T-helper 2 cell treated with Interferon-gamma antibody and Interleukin-4, amounts not matched to agents 5 μg/mL and 100 μg/mL, for 36 hours (primary cell): ENCODE measurements at regions not wholly inside any gene's neighbourhood (a gene's known extent, or its start where the extent isn't known, plus 50 kb on each side); places are given as distances from the start of the nearest gene placed in this dataset.

Experiments
- DNase-seq: peaks from one replicate; pipeline ENCODE4 v3.0.0; 2021; ENCODE audit warnings: low spot score
- H3K27ac Mint-ChIP-seq: one replicate; pipeline ENCODE4 v1.8.0; 2021; ENCODE audit warnings: mild to moderate bottlenecking, mixed read lengths
- H3K27me3 Mint-ChIP-seq: one replicate; pipeline ENCODE4 v1.8.0; 2021; ENCODE audit warnings: low read depth, mixed read lengths
- H3K36me3 Mint-ChIP-seq: one replicate; pipeline ENCODE4 v1.8.0; 2021; ENCODE audit warnings: low read depth, mixed read lengths
- H3K4me1 Mint-ChIP-seq: one replicate; pipeline ENCODE4 v1.8.0; 2021; ENCODE audit warnings: low read depth, mixed read lengths
- H3K4me3 Mint-ChIP-seq: one replicate; pipeline ENCODE4 v1.8.0; 2022; ENCODE audit warnings: mild to moderate bottlenecking, moderate library complexity, mixed read lengths
- H3K9me3 Mint-ChIP-seq: one replicate; pipeline ENCODE4 v1.8.0; 2021; ENCODE audit warnings: mixed read lengths

DNA sequence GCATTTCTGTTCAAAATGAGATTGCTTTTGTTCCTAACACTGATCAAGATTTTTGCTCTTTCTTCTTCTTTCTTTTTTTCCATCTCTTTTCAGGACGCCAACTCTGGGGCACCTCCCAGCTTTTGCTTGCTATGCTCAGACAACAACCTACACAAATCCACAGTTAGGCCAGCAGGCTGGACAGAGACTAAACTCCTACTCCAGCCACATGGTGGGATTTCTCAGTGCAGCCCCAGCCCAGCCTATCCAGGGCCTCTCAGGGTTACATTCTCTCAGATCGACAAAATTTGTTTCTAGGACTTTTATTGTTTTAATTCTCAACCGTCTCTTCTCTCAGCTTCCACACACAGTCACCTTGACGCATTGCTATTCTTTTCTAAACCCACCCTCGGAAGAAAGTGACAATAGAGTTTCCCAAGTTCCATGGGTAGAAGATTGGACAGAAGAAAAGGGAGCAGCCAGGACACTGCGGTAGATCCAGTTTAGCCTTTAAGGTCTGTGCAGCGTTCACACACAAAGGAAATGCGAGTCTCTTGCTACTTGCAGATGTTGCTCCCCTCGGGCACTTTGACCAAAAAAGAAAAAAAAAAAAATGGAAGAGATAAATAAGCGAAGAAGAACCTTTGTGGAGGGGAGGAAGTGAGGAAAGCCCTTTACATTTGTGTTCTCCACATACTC, 588.6 kb upstream of the GRAMD2B start:
- peaks cover 14% of the 10 kb centered on the region for H3K9me3 Mint-ChIP-seq
- no peak overlapping the region for H3K27ac Mint-ChIP-seq
- H3K4me3 Mint-ChIP-seq, result no peak overlapping the region

DNA sequence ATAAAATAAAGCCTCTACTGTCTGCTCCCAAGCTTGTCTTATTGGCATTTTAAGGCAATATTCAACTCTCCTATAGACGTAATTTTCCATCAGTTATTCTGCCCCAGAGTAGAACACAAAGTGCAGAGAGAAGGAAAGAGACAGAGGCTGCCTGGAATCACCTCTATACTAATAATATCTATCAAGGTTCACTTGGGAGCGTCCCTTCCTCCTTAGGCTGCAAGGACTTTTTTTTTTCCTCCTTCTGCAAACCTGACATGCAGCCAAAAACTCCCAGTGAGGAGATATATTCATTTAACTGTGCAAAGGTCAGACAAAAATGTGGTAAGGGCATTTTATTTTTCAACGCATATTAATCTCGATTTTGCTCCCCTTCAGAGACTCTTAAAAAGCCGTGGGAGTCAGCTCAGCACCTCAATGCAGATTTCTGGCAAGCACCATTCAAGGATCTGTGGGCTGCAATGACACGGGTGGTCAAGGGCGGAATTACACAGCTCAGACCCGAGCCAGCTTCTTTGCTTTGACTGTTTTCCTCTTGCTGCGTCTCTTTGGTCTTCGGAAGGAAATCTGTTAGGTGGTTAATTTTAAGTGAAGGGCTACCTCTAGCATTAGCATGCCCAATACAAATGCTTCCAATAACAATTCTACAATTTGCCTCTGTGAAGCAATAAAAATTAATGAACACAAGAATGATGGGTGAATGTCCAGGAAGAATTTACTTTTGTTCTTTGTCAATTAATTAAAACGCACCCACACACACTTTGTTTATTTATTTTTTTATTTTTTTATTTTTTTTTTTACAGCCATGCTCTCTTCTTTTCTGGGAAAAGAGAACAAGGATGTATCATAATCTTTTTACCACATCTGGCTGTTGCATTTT, 587.7 kb upstream of the GRAMD2B start:
- H3K4me3 Mint-ChIP-seq, result no peak overlapping the region
- no peak overlapping the region for H3K27ac Mint-ChIP-seq
- no peaks in the 10 kb centered on the region for H3K27me3 Mint-ChIP-seq
- no peak for DNase-seq
- H3K9me3 Mint-ChIP-seq, result peaks cover 9% of the 10 kb centered on the region
- H3K4me1 Mint-ChIP-seq, result no peaks in the 10 kb centered on the region
- H3K36me3 Mint-ChIP-seq, result no peaks in the 10 kb centered on the region

More for the DNA sequence above, 588.6 kb upstream of the GRAMD2B start:
- Mint-ChIP-seq H3K36me3 (no peaks in the 10 kb centered on the region), H3K4me1 (no peaks in the 10 kb centered on the region), H3K27me3 (no peaks in the 10 kb centered on the region)
- no peak for DNase-seq

DNA sequence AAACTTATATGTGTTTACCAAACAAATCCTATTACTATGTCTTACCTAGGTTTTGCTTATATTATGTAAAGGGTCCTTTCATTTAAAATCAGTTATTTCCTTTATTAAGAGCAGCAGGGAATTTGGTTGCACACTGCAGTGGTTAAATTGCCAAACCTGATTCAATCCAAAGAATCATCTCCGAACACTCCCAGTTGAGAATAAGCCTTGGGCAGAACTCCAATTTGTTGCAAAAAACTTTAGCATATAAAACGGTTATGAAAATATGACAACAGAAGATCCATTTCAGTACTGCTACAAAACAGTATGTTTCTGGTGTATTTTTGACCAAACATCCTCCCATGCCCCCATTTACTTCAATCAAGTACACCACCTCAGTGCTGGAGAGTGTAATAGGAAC, 587.0 kb upstream of the GRAMD2B start:
- no peak overlapping the region for H3K4me3 Mint-ChIP-seq
- no peaks in the 10 kb centered on the region for H3K27me3 Mint-ChIP-seq
- H3K36me3 Mint-ChIP-seq, result no peaks in the 10 kb centered on the region
- H3K4me1 Mint-ChIP-seq, result no peaks in the 10 kb centered on the region
- no peak overlapping the region for H3K27ac Mint-ChIP-seq
- H3K9me3 Mint-ChIP-seq, result peaks cover 5% of the 10 kb centered on the region
- no peak for DNase-seq

DNA sequence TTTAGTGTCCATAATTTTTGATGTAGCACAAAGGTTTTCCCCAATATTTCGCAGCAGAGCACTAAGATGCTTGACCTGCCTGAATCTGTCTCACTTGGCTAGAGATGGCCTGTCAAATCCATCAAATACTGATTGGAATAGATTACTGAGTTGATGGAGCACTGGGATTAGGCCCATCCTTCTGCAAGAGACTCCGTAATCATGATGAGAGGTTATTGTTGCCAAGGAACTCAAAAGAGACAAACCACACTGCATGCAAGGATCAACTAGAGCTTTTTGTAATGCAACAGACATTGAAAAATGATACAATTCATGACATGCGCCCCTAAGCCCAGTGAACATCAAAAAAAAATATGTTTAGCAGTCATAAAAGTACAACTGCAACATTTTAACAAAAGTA, 585.3 kb upstream of the GRAMD2B start:
- DNase-seq, result no peak
- no peaks in the 10 kb centered on the region for H3K27me3 Mint-ChIP-seq
- H3K27ac Mint-ChIP-seq, result no peak overlapping the region
- H3K4me3 Mint-ChIP-seq, result no peak overlapping the region
- peaks cover 10% of the 10 kb centered on the region for H3K9me3 Mint-ChIP-seq
- H3K4me1 Mint-ChIP-seq, result no peaks in the 10 kb centered on the region
- H3K36me3 Mint-ChIP-seq, result no peaks in the 10 kb centered on the region

DNA sequence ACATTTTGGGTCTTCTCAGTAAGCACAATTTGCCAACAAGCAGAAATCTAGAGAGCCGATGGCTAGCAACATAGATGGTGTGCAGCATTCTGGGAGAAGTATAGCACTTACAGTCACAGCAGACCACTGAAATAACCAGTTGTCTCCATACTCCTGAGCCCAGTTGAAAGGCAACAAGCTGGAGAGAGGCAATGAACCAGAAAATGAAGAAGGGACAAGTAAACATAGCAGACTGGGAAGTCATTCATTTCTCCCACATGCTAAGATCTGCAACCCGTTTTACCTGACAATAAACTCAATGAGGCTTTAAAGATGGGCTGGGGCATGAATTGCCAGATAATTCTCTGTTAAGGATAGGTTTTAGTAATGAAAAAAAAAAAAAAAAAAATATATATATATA, 575.6 kb upstream of the GRAMD2B start:
- Mint-ChIP-seq H3K27me3 (no peaks in the 10 kb centered on the region), H3K4me1 (no peaks in the 10 kb centered on the region), H3K9me3 (peaks cover 7% of the 10 kb centered on the region), H3K36me3 (no peaks in the 10 kb centered on the region), H3K4me3 (no peak overlapping the region), H3K27ac (no peak overlapping the region)
- DNase-seq, result no peak

DNA sequence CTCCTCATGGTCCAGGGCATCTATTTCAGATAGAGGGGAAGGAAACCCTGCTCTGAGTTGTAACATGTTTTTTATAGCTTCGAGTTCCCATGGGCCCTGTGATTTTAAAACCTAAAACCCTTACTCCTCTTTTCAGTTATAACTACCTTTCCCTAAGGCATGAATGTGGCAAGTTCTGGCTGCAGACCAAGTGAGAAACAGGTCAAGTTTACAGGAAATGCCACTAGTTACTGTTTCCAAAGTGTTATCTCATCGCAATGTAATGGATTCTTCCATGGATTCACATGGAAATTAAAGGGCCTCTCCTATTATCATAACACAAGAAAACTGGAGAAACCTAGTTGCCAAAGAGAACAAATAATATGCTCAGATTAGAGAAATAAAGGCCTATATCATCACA, 574.5 kb upstream of the GRAMD2B start:
- Mint-ChIP-seq H3K4me1 (no peaks in the 10 kb centered on the region), H3K36me3 (no peaks in the 10 kb centered on the region), H3K27ac (no peak overlapping the region), H3K9me3 (peaks cover 7% of the 10 kb centered on the region), H3K4me3 (no peak overlapping the region), H3K27me3 (no peaks in the 10 kb centered on the region)
- DNase-seq, result no peak

DNA sequence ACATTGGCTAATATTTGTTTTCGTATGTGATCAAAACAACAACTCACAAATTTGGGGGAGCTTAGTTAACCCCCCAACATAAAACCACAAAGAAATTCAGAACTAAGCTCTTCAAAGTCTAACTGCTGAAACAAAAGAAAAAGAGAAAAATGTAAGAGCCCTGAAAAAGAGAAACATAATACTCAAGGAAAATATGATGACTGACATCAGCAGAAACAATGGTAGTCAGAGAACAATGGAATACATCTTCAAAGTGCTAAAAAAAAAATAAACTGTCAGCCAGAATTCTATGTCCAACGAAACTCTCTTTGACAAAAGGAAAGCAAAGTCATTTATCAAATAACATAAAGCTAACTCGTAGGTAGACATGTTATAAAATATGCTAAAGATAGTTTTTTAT, 566.3 kb upstream of the GRAMD2B start:
- Mint-ChIP-seq H3K27me3 (no peaks in the 10 kb centered on the region), H3K4me1 (no peaks in the 10 kb centered on the region), H3K9me3 (peaks cover 8% of the 10 kb centered on the region), H3K4me3 (no peak overlapping the region), H3K27ac (no peak overlapping the region), H3K36me3 (no peaks in the 10 kb centered on the region)
- no peak for DNase-seq

DNA sequence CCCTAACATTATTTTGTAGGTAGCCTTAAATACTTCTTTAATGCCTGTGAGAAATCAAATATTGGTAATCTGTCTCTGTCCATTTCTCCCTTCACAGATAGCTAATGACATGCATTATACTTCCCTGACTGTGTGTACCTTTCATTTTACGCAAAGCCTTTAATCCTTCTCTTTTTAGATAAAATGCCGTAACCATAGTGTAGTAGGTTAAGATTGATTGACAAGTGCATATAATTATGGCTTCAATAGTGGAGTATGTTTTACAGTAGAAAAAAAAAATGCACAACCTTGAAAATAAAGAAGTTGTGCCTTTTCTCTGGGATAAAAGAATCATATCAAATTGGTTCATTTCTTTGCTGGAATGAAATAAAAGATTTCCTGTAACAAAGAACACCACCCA, 559.6 kb upstream of the GRAMD2B start:
- no peak for DNase-seq
- Mint-ChIP-seq H3K36me3 (no peaks in the 10 kb centered on the region), H3K27ac (no peak overlapping the region), H3K4me3 (no peak overlapping the region), H3K9me3 (peaks cover 13% of the 10 kb centered on the region), H3K27me3 (no peaks in the 10 kb centered on the region), H3K4me1 (no peaks in the 10 kb centered on the region)

DNA sequence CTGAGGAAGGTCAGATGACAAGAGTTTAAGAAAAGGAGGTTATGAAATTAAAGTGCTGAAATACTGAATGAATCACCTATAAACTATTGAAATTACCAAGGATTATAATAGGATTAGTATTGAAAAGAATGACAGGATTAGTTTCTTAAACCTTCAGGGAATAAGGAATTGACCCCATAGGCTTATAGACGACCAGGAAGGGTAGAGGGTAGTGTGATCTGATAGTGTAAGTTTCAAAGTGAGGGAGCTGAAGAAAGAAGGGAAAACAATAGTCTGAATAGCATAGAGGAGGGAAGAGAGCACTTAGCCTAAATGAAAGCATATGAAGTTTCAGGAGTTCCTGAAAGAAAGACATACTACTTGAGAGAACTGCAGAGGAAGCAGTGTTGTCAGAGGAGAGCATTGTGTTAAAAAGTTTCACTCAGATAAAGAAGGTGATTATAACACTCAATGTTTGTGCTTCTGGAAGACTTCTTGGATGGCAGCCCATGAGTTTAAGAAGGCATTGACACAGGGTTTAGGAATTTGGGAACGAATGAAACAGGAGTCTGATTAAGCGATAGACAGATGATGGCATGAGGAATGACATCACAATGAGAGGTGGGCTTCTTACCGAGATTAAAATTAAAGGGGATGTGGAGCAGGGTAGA, 557.9 kb upstream of the GRAMD2B start:
- Mint-ChIP-seq H3K4me1 (no peaks in the 10 kb centered on the region), H3K27me3 (no peaks in the 10 kb centered on the region), H3K36me3 (no peaks in the 10 kb centered on the region), H3K27ac (no peak overlapping the region), H3K4me3 (no peak overlapping the region), H3K9me3 (peaks cover 13% of the 10 kb centered on the region)
- DNase-seq, result no peak

DNA sequence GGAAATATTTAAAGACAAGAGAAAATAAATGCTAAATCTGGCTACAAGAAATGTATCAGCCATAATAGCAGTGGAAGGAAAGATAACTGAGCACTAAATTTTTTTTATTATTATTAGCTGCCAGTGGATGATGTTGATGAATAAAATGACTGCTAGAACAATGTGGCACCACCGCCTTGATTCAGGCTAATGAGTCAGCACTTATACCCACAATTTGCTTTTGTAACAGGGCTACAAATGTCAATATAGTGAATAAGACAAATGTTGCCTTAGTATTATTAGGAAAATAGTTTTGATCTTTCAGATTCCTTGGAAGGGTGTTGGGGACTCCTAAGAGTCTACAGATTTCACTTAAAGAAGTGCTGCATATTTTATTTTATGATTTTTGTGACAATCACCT, 555.2 kb upstream of the GRAMD2B start:
- peaks cover 6% of the 10 kb centered on the region for H3K9me3 Mint-ChIP-seq
- no peaks in the 10 kb centered on the region for H3K27me3 Mint-ChIP-seq
- no peaks in the 10 kb centered on the region for H3K4me1 Mint-ChIP-seq
- no peak for DNase-seq
- H3K4me3 Mint-ChIP-seq, result no peak overlapping the region
- no peak overlapping the region for H3K27ac Mint-ChIP-seq
- no peaks in the 10 kb centered on the region for H3K36me3 Mint-ChIP-seq

DNA sequence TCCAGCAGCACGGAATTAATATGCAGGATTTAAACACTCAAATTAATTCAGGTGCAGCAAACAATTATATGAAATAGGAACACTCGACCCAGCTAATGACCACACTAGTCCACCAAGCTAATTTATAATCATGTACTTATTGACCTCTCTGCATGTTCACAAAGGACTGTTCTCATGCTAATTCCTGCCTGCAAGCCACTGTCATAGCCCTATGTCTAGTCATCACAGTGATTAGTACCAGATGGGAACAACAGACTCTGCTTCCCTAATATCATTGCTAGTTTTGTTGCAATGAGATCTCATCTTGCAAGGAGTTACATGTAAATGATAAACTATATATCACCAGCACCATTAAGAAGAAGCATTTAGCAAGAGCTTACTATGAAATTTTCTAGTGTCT, 553.0 kb upstream of the GRAMD2B start:
- Mint-ChIP-seq H3K27me3 (no peaks in the 10 kb centered on the region), H3K4me3 (no peak overlapping the region), H3K27ac (no peak overlapping the region), H3K36me3 (no peaks in the 10 kb centered on the region), H3K4me1 (no peaks in the 10 kb centered on the region), H3K9me3 (peaks cover 6% of the 10 kb centered on the region)
- no peak for DNase-seq

DNA sequence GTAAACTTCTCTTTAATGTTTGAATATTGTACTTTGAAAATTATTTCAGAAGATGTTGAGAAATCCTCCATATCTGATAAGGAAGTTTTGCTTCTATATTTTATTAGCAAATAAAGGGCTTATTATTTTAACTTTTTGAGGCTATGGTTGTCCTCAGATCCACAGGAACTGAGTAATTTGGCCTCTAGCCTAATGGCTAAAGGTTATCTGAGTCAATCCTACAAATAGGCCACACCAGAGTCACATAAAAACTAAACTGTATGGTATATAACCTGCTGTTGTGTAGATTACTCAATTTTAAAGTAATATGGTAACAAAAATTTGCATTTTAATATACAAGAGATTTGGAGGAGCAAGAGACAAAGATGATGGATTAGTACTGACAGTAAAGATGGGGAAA, 549.2 kb upstream of the GRAMD2B start:
- no peak overlapping the region for H3K4me3 Mint-ChIP-seq
- no peaks in the 10 kb centered on the region for H3K27me3 Mint-ChIP-seq
- no peak overlapping the region for H3K27ac Mint-ChIP-seq
- H3K36me3 Mint-ChIP-seq, result no peaks in the 10 kb centered on the region
- H3K4me1 Mint-ChIP-seq, result no peaks in the 10 kb centered on the region
- DNase-seq, result no peak
- no peaks in the 10 kb centered on the region for H3K9me3 Mint-ChIP-seq

DNA sequence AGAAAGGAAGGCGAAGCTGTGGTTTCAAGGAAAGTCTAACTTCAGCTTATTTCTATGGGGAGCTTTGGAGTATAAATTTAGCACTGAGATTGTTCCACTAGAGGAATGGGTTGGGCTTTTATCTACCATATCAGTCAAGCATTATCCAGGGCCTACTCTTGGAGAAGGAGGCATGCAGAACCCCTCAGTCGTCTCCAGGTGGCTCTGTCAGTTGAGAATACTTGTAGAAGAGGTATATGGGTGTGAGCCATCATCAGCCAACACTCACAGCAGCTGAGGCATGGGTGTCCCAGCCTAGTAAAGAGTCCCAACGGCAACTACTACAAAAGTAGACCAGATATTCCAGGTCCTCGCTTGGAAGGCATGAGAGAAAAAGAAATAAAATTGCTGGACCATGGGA, 548.5 kb upstream of the GRAMD2B start:
- no peaks in the 10 kb centered on the region for H3K27me3 Mint-ChIP-seq
- H3K9me3 Mint-ChIP-seq, result no peaks in the 10 kb centered on the region
- no peak for DNase-seq
- H3K36me3 Mint-ChIP-seq, result no peaks in the 10 kb centered on the region
- H3K4me3 Mint-ChIP-seq, result no peak overlapping the region
- H3K27ac Mint-ChIP-seq, result no peak overlapping the region
- H3K4me1 Mint-ChIP-seq, result no peaks in the 10 kb centered on the region

DNA sequence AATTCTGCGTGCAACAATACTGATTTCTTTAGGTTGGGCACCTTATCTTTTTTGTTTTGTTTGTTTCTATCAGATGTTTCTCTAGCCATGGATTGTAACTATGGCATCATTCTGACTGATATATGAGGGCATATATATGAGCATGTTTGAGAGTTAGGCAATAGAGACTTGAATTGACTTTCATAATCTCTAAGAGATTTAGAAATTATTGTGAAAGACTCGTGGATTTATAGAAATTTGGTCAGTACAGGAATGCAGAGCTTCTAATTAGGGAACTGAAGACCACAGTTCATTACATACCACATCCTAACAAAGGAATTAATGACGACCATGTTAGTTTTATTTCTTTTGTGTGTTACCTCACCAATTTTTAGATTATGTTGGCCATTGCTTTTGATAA, 546.0 kb upstream of the GRAMD2B start:
- no peak for DNase-seq
- Mint-ChIP-seq H3K27ac (no peak overlapping the region), H3K9me3 (no peaks in the 10 kb centered on the region), H3K27me3 (no peaks in the 10 kb centered on the region), H3K4me3 (no peak overlapping the region), H3K36me3 (no peaks in the 10 kb centered on the region), H3K4me1 (no peaks in the 10 kb centered on the region)
